HEK293 (cell line): ENCODE measurements at regions not wholly inside any gene's neighbourhood (a gene's known extent, or its start where the extent isn't known, plus 50 kb on each side); places are given as distances from the start of the nearest gene placed in this dataset.

Experiments used
- CTCF ChIA-PET: fragments of 350-600 bp; formaldehyde crosslinking; extraction: SDS; loops from one replicate; lab custom pipeline; 2021; ENCODE audit warnings: antibody characterized with exemption; lab: Yijun Ruan, JAX
- POLR2A ChIA-PET: fragments of 300-600 bp; formaldehyde crosslinking; extraction: SDS; loops from one replicate; lab custom pipeline; 2020; ENCODE audit warnings: antibody characterized with exemption, inconsistent platforms; lab: Yijun Ruan, JAX
- H3K27ac ChIP-seq: fragments of 200-500 bp; sonication (Bioruptor generic); 2 replicates; pipeline ENCODE4 v1.5.1; 2014; ENCODE audit warnings: low read depth, low read length, control low read depth, inconsistent platforms; ENCODE audit errors: extremely low read depth
- H3K36me3 ChIP-seq, 2 experiments: fragments of 200-500 bp in 1 of 2; sonication (Bioruptor generic) in 1 of 2; 1 replicate in 1 of 2; 2 replicates in 1 of 2; pipeline ENCODE4 v1.5.1; 2014 to 2017; ENCODE audit warnings: inconsistent platforms in 2 of 2, low read length in 2 of 2; ENCODE audit not compliant: control insufficient read depth in 2 of 2, insufficient read depth in 1 of 2
- H3K4me1 ChIP-seq: fragments of 200-500 bp; sonication (Bioruptor generic); 2 replicates; pipeline ENCODE4 v1.5.1; 2014; ENCODE audit warnings: mild to moderate bottlenecking, low read length, inconsistent platforms; ENCODE audit not compliant: control insufficient read depth, insufficient read depth
- H3K4me3 ChIP-seq: 2 replicates; pipeline ENCODE4 v1.5.1; 2011; ENCODE audit warnings: low read depth, mild to moderate bottlenecking, control low read depth, low read length, moderate library complexity
- H3K9me3 ChIP-seq: fragments of 200-500 bp; sonication (Bioruptor generic); 2 replicates; pipeline ENCODE4 v1.5.1; 2014; ENCODE audit warnings: low read depth, low read length, inconsistent platforms; ENCODE audit not compliant: control insufficient read depth, insufficient read depth
- KLF1 ChIP-seq: fragments of 450-650 bp; formaldehyde crosslinking; IDR thresholded peaks from 2 replicates; pipeline ENCODE4 v1.5.1; 2016; ENCODE audit warnings: missing biosample characterization, missing genetic modification characterization
- KLF16 ChIP-seq: fragments of 450-650 bp; formaldehyde crosslinking; IDR thresholded peaks from 2 replicates; pipeline ENCODE4 v1.5.1; 2017; ENCODE audit warnings: missing biosample characterization, missing genetic modification characterization
- KLF7 ChIP-seq: fragments of 450-650 bp; formaldehyde crosslinking; IDR thresholded peaks from 2 replicates; pipeline ENCODE4 v1.5.1; 2016; ENCODE audit warnings: missing biosample characterization, missing genetic modification characterization, borderline replicate concordance
- KLF9 ChIP-seq: fragments of 450-650 bp; formaldehyde crosslinking; IDR thresholded peaks from 2 replicates; pipeline ENCODE4 v1.5.1; 2016; ENCODE audit warnings: missing biosample characterization, missing genetic modification characterization, low read depth
- PRDM1 ChIP-seq: fragments of 450-650 bp; formaldehyde crosslinking; IDR thresholded peaks from 2 replicates; pipeline ENCODE4; 2016; ENCODE audit warnings: missing biosample characterization, missing genetic modification characterization
- RBAK ChIP-seq: fragments of 450-650 bp; formaldehyde crosslinking; IDR thresholded peaks from 2 replicates; pipeline ENCODE4 v1.5.1; 2016; ENCODE audit warnings: missing biosample characterization, missing genetic modification characterization
- SALL2 ChIP-seq: fragments of 450-650 bp; formaldehyde crosslinking; IDR thresholded peaks from 2 replicates; pipeline ENCODE4 v1.5.0; 2017; ENCODE audit warnings: missing biosample characterization, mild to moderate bottlenecking, missing genetic modification characterization, borderline replicate concordance
- TRIM28 ChIP-seq: IDR thresholded peaks from 2 replicates; pipeline ENCODE4 v1.6.1; 2011; ENCODE audit warnings: low read length, control low read depth, borderline replicate concordance
- ZBTB20 ChIP-seq: fragments of 450-650 bp; formaldehyde crosslinking; IDR thresholded peaks from 2 replicates; pipeline ENCODE4 v1.5.1; 2016; ENCODE audit warnings: missing biosample characterization, missing genetic modification characterization
- ZBTB21 ChIP-seq: fragments of 450-650 bp; formaldehyde crosslinking; IDR thresholded peaks from 2 replicates; pipeline ENCODE4 v1.5.1; 2017; ENCODE audit warnings: missing biosample characterization, missing genetic modification characterization
- ZFHX2 ChIP-seq: fragments of 450-650 bp; formaldehyde crosslinking; conservative IDR thresholded peaks from 2 replicates; pipeline ENCODE4 v1.5.1; 2016; ENCODE audit warnings: missing biosample characterization, missing genetic modification characterization
- ZNF19 ChIP-seq: fragments of 450-650 bp; formaldehyde crosslinking; IDR thresholded peaks from 2 replicates; pipeline ENCODE4; 2016; ENCODE audit warnings: missing biosample characterization, missing genetic modification characterization, low read depth
- ZNF221 ChIP-seq: fragments of 450-650 bp; formaldehyde crosslinking; IDR thresholded peaks from 2 replicates; pipeline ENCODE4 v1.5.1; 2017; ENCODE audit warnings: missing biosample characterization, missing genetic modification characterization, borderline replicate concordance
- ZNF23 ChIP-seq: fragments of 450-650 bp; formaldehyde crosslinking; IDR thresholded peaks from 2 replicates; pipeline ENCODE4 v1.5.1; 2016; ENCODE audit warnings: missing biosample characterization, missing genetic modification characterization, borderline replicate concordance
- ZNF354C ChIP-seq: fragments of 450-650 bp; formaldehyde crosslinking; IDR thresholded peaks from 2 replicates; pipeline ENCODE4 v1.5.1; 2016; ENCODE audit warnings: missing biosample characterization, missing genetic modification characterization, low read depth, borderline replicate concordance
- ZNF391 ChIP-seq: fragments of 450-650 bp; formaldehyde crosslinking; IDR thresholded peaks from 2 replicates; pipeline ENCODE4 v1.5.1; 2016; ENCODE audit warnings: low read depth, missing biosample characterization, missing genetic modification characterization, borderline replicate concordance
- ZNF394 ChIP-seq: fragments of 450-650 bp; formaldehyde crosslinking; IDR thresholded peaks from 2 replicates; pipeline ENCODE4 v1.5.1; 2016; ENCODE audit warnings: missing biosample characterization, missing genetic modification characterization, mild to moderate bottlenecking, moderate library complexity, borderline replicate concordance
- ZNF473 ChIP-seq: fragments of 450-650 bp; formaldehyde crosslinking; IDR thresholded peaks from 2 replicates; pipeline ENCODE4 v1.5.1; 2017; ENCODE audit warnings: missing biosample characterization, missing genetic modification characterization
- ZNF521 ChIP-seq: fragments of 450-650 bp; formaldehyde crosslinking; IDR thresholded peaks from 2 replicates; pipeline ENCODE4 v1.5.1; 2017; ENCODE audit warnings: missing biosample characterization, mild to moderate bottlenecking, missing genetic modification characterization
- ZNF670 ChIP-seq: fragments of 450-650 bp; formaldehyde crosslinking; IDR thresholded peaks from 2 replicates; pipeline ENCODE4 v1.5.1; 2016; ENCODE audit warnings: missing biosample characterization, missing genetic modification characterization, low read depth
- ZNF776 ChIP-seq: fragments of 450-650 bp; formaldehyde crosslinking; IDR thresholded peaks from 2 replicates; pipeline ENCODE4 v1.5.0; 2017; ENCODE audit warnings: missing biosample characterization, missing genetic modification characterization, borderline replicate concordance
- ZNF837 ChIP-seq: fragments of 450-650 bp; formaldehyde crosslinking; IDR thresholded peaks from 2 replicates; pipeline ENCODE4 v1.5.1; 2016; ENCODE audit warnings: missing biosample characterization, missing genetic modification characterization
- ZSCAN30 ChIP-seq: fragments of 450-650 bp; IDR thresholded peaks from 2 replicates; pipeline ENCODE4 v1.5.1; 2018; ENCODE audit warnings: missing biosample characterization, mild to moderate bottlenecking, missing genetic modification characterization, moderate library complexity
- ZXDB ChIP-seq: fragments of 450-650 bp; formaldehyde crosslinking; IDR thresholded peaks from 2 replicates; pipeline ENCODE4 v1.5.1; 2016; ENCODE audit warnings: missing biosample characterization, missing genetic modification characterization
- TF ChIP-seq, protein P1 (sequence below): fragments of 450-650 bp; formaldehyde crosslinking; IDR thresholded peaks from 2 replicates; pipeline ENCODE4 v1.5.1; 2017; ENCODE audit warnings: missing biosample characterization, missing genetic modification characterization
- TF ChIP-seq, protein P2 (sequence below): fragments of 450-650 bp; formaldehyde crosslinking; IDR thresholded peaks from 2 replicates; pipeline ENCODE4 v1.5.1; 2016; ENCODE audit warnings: missing biosample characterization, missing genetic modification characterization
- TF ChIP-seq, protein P3 (sequence below): fragments of 450-650 bp; formaldehyde crosslinking; IDR thresholded peaks from 2 replicates; pipeline ENCODE4 v1.5.1; 2017; ENCODE audit warnings: missing biosample characterization, missing genetic modification characterization
- TF ChIP-seq, protein P4 (sequence below): fragments of 450-650 bp; formaldehyde crosslinking; IDR thresholded peaks from 2 replicates; pipeline ENCODE4 v1.5.0; 2017; ENCODE audit warnings: missing biosample characterization, missing genetic modification characterization, borderline replicate concordance

DNA sequence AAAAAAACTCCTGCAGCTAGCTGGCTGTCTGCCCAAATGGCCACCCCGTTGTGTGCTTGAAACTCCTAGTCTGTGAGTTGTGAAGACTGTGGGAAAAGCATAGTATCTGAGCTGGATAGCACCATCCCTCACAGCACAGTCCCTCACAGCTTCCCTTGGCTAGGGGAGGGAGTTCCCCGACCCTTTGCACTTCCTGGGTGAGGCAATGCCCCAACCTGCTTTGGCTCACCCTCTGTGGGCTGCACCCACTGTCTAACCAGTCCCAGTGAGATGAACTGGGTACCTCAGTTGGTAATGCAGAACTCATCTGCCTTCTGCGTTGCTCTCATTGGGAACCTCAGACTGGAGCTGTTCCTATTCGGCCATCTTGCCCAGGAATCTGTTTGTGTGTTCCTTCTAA, 260.6 kb upstream of the STXBP5 start (continued):
- TF ChIP-seq ZNF394 (no peak), ZXDB (tag by site-specific recombination) (no peak), ZNF837 (tag by site-specific recombination) (no peak), ZNF521 (tag by site-specific recombination) (no peak), KLF9 (tag by site-specific recombination) (no peak), RBAK (tag by site-specific recombination) (no peak), ZNF670 (no peak)
- TF ChIP-seq, protein P1, sequence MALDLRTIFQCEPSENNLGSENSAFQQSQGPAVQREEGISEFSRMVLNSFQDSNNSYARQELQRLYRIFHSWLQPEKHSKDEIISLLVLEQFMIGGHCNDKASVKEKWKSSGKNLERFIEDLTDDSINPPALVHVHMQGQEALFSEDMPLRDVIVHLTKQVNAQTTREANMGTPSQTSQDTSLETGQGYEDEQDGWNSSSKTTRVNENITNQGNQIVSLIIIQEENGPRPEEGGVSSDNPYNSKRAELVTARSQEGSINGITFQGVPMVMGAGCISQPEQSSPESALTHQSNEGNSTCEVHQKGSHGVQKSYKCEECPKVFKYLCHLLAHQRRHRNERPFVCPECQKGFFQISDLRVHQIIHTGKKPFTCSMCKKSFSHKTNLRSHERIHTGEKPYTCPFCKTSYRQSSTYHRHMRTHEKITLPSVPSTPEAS (tag by site-specific recombination), result no peak

DNA sequence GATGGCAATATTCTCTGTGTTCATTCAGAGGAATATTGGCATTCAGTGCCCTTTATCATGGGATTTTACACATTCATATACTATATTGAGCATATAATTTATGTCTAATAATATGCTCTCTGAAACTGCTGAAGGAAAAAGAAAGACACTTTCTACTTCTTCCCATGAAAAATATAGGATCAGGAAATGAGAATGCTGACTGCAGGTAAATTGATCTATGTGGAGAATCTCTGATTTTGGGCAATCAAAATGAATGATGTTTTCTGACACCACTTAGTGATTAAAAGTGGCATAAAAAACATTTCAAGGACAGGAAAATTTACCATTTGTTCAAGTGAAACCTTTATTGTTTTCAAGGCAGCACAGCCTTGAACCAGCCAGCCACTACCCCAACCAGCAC, 260.1 kb upstream of the STXBP5 start:
- Histone ChIP-seq H3K9me3 (no peaks in the 10 kb centered on the region), H3K4me1 (no peaks in the 10 kb centered on the region), H3K36me3 (no peaks in the 10 kb centered on the region), H3K27ac (no peak overlapping the region), H3K4me3 (no peak overlapping the region)
- ChIA-PET CTCF (interaction anchor here (0.7 kb wide), 1 partner anchor 10 kb away, joined by 3 read pairs; no protein-coding TSS in a partner anchor), POLR2A (no interaction called here)
- TF ChIP-seq, protein P2, sequence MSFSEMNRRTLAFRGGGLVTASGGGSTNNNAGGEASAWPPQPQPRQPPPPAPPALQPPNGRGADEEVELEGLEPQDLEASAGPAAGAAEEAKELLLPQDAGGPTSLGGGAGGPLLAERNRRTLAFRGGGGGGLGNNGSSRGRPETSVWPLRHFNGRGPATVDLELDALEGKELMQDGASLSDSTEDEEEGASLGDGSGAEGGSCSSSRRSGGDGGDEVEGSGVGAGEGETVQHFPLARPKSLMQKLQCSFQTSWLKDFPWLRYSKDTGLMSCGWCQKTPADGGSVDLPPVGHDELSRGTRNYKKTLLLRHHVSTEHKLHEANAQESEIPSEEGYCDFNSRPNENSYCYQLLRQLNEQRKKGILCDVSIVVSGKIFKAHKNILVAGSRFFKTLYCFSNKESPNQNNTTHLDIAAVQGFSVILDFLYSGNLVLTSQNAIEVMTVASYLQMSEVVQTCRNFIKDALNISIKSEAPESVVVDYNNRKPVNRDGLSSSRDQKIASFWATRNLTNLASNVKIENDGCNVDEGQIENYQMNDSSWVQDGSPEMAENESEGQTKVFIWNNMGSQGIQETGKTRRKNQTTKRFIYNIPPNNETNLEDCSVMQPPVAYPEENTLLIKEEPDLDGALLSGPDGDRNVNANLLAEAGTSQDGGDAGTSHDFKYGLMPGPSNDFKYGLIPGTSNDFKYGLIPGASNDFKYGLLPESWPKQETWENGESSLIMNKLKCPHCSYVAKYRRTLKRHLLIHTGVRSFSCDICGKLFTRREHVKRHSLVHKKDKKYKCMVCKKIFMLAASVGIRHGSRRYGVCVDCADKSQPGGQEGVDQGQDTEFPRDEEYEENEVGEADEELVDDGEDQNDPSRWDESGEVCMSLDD, result no peak
- TF ChIP-seq ZBTB21 (tag by site-specific recombination), result no peak
- TF ChIP-seq ZNF19 (tag by site-specific recombination), result no peak
- TF ChIP-seq ZNF221, result no peak
- no peak for TF ChIP-seq ZNF776 (tag by site-specific recombination)
- TF ChIP-seq KLF1 (tag by site-specific recombination), result no peak
- TF ChIP-seq, all 188 proteins: peak for 0

DNA sequence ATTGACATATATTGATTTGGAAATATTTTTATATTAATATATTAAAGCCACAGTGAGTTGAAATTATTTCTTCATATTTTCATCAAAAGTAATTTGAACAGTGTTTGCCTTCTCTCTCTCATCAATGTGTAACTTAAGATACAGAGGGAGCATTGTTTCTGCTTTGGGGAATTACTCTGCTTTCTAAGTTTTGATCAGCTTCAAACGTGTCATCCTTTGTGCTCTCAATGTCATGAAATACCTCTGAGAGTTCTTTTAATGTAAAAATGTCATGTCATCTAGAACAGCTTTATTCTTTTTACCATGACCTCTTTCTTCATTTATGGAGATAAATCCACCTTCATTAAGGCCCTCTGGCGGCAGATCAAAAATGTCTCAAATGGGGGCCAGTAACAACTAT, 259.4 kb upstream of the STXBP5 start:
- no peaks in the 10 kb centered on the region for H3K9me3 ChIP-seq
- no peak overlapping the region for H3K4me3 ChIP-seq
- no peak overlapping the region for H3K27ac ChIP-seq
- ChIA-PET POLR2A (no interaction called here), CTCF (interaction anchor here (0.7 kb wide), 1 partner anchor 1224 kb away, joined by 3 read pairs; no protein-coding TSS in a partner anchor)
- H3K36me3 ChIP-seq, result no peaks in the 10 kb centered on the region
- H3K4me1 ChIP-seq, result no peaks in the 10 kb centered on the region
- TF ChIP-seq PRDM1 (tag by site-specific recombination) (no peak), ZSCAN30 (tag by site-specific recombination) (no peak), KLF16 (no peak), ZBTB20 (tag by site-specific recombination) (no peak), SALL2 (tag by site-specific recombination) (no peak), ZNF354C (no peak), ZNF394 (no peak), KLF7 (no peak), ZNF670 (no peak), ZNF391 (no peak), ZNF473 (tag by site-specific recombination) (no peak), TRIM28 (no peak), ZNF23 (tag by site-specific recombination) (no peak), ZFHX2 (tag by site-specific recombination) (no peak)
- TF ChIP-seq, protein P3, sequence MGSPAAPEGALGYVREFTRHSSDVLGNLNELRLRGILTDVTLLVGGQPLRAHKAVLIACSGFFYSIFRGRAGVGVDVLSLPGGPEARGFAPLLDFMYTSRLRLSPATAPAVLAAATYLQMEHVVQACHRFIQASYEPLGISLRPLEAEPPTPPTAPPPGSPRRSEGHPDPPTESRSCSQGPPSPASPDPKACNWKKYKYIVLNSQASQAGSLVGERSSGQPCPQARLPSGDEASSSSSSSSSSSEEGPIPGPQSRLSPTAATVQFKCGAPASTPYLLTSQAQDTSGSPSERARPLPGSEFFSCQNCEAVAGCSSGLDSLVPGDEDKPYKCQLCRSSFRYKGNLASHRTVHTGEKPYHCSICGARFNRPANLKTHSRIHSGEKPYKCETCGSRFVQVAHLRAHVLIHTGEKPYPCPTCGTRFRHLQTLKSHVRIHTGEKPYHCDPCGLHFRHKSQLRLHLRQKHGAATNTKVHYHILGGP (tag by site-specific recombination), result no peak
- TF ChIP-seq, protein P4, sequence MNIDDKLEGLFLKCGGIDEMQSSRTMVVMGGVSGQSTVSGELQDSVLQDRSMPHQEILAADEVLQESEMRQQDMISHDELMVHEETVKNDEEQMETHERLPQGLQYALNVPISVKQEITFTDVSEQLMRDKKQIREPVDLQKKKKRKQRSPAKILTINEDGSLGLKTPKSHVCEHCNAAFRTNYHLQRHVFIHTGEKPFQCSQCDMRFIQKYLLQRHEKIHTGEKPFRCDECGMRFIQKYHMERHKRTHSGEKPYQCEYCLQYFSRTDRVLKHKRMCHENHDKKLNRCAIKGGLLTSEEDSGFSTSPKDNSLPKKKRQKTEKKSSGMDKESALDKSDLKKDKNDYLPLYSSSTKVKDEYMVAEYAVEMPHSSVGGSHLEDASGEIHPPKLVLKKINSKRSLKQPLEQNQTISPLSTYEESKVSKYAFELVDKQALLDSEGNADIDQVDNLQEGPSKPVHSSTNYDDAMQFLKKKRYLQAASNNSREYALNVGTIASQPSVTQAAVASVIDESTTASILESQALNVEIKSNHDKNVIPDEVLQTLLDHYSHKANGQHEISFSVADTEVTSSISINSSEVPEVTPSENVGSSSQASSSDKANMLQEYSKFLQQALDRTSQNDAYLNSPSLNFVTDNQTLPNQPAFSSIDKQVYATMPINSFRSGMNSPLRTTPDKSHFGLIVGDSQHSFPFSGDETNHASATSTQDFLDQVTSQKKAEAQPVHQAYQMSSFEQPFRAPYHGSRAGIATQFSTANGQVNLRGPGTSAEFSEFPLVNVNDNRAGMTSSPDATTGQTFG (tag by site-specific recombination), result no peak
